ENCODE measurements at regions not wholly inside any gene's neighbourhood (a gene's known extent, or its start where the extent isn't known, plus 50 kb on each side); places are given as distances from the start of the nearest gene placed in this dataset.

DNA sequence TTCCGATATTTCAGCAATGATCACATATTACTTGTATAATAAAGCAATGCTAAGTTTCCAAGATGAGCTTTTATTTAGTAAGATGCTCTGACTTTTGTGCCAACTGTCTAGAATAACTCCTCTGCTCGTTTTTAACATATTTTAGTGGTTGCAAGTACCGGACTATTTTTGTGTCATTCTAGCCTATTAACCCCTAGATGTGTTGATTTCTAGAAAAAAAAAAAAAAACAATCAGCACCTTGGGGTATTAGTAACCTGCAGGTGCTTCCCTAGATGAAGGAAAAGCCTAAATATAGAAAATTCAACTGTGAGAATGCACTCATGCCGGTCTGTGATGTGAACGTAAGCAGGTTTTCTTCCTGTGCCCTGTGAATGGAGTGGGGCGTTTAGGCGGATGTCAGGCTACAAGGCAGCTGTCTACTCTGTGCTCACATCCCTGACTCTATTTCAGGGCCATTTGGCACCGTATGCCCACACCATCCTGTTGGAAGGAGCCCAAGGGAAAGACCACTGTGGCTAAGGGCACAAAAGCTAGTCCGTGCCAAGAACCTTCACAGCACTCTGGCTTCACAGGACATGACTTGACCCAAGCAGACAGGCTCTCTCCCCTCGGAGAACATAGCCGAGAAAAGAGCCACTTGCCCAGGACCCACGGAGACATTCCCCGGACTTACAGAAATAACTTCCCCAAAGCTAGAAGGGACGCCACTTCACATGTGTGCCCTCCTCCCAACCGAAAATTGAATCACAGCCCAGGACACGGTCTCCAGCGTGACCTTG, 60.9 kb upstream of the AGAP1 start:
- POLR2A ChIA-PET, result no interaction called here
- no peak overlapping the region for H3K27ac ChIP-seq (ENCODE audit: extremely low read depth, low read depth, low read length)
- H3K4me3 ChIP-seq (ENCODE audit: low read depth, low read length), result no peak overlapping the region
- no peaks in the 10 kb centered on the region; the same call in 1 of the 2 replicates for H3K9me3 ChIP-seq (ENCODE audit: control insufficient read depth, insufficient read depth, low read depth, low read length)
- no peak for TF ChIP-seq SCRT1 (tag by site-specific recombination; IDR thresholded peaks at IDR 0.05; ENCODE audit: borderline replicate concordance)
- TF ChIP-seq ZBTB26 (tag by site-specific recombination; optimal IDR thresholded peaks at IDR 0.05), result no peak
- no peak for TF ChIP-seq ZNF530 (tag by site-specific recombination; IDR thresholded peaks at IDR 0.05; ENCODE audit: low read depth)
- no peak for TF ChIP-seq ZNF645 (tag by site-specific recombination; IDR thresholded peaks at IDR 0.05)
- TF ChIP-seq ZNF654 (tag by site-specific recombination; IDR thresholded peaks at IDR 0.05; ENCODE audit: low read depth), result no peak
- TF ChIP-seq IKZF3 (tag by site-specific recombination; IDR thresholded peaks at IDR 0.05), result no peak
- TF ChIP-seq ZNF202 (tag by site-specific recombination; IDR thresholded peaks at IDR 0.05; ENCODE audit: borderline replicate concordance), result no peak
- TF ChIP-seq GLIS2 (tag by site-specific recombination; IDR thresholded peaks at IDR 0.05), result no peak
- no peak for TF ChIP-seq ZNF426 (tag by site-specific recombination; IDR thresholded peaks at IDR 0.05)
- TF ChIP-seq ZNF677 (tag by site-specific recombination; IDR thresholded peaks at IDR 0.05), result no peak
- H3K4me1 ChIP-seq (ENCODE audit: control insufficient read depth, insufficient read depth, low read length), result no peaks in the 10 kb centered on the region
- H3K36me3 ChIP-seq (ENCODE audit: control insufficient read depth in 2 of 2, insufficient read depth in 1 of 2, low read length in 2 of 2), result no peaks in the 10 kb centered on the region
- CTCF ChIA-PET, result interaction anchor here (0.6 to 1.4 kb wide), 6 partner anchors 119 to 1641 kb away, joined by 3 to 5 read pairs (median 4); no protein-coding TSS in a partner anchor

DNA sequence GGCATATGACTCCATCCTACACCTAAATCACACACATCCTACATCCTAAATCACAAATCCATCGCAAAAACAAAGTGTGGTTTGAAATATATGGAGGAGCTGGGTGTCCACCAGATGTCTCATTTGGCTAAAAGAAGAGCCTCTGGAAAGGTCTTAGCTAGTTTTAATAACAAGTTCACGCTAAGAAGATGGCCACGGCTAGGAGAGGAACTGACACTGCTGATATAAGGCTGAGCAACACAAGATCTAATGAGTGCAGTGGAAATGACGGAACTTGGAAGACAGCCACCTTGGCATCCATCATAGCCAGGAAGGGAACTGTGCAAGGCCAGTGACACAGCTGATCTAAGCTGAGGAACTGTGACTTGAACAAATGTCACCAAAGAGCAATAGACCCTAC, 60.0 kb upstream of the AGAP1 start:
- Histone ChIP-seq H3K36me3 (ENCODE audit: control insufficient read depth in 2 of 2, insufficient read depth in 1 of 2, low read length in 2 of 2) (no peaks in the 10 kb centered on the region), H3K4me1 (ENCODE audit: control insufficient read depth, insufficient read depth, low read length) (no peaks in the 10 kb centered on the region)

More for the DNA sequence above, 60.0 kb upstream of the AGAP1 start:
- Histone ChIP-seq H3K9me3 (ENCODE audit: control insufficient read depth, insufficient read depth, low read depth, low read length) (no peaks in the 10 kb centered on the region; the same call in 1 of the 2 replicates), H3K27ac (ENCODE audit: extremely low read depth, low read depth, low read length) (no peak overlapping the region), H3K4me3 (ENCODE audit: low read depth, low read length) (no peak overlapping the region)
- TF ChIP-seq ZNF610 (tag by site-specific recombination; IDR thresholded peaks at IDR 0.05; ENCODE audit: borderline replicate concordance) (no peak), ZNF596 (tag by site-specific recombination; IDR thresholded peaks at IDR 0.05) (no peak), ZNF184 (tag by site-specific recombination; IDR thresholded peaks at IDR 0.05) (no peak), ZNF140 (tag by site-specific recombination; IDR thresholded peaks at IDR 0.05) (no peak), ZNF830 (tag by site-specific recombination; IDR thresholded peaks at IDR 0.05; ENCODE audit: low read depth) (no peak), ZNF768 (tag by site-specific recombination; IDR thresholded peaks at IDR 0.05) (no peak), ZNF335 (tag by site-specific recombination; conservative IDR thresholded peaks at IDR 0.05) (no peak), ZNF148 (tag by site-specific recombination; IDR thresholded peaks at IDR 0.05; ENCODE audit: borderline replicate concordance) (no peak), ZNF626 (tag by site-specific recombination; IDR thresholded peaks at IDR 0.05) (no peak), ZBTB1 (tag by site-specific recombination; IDR thresholded peaks at IDR 0.05) (no peak), ZNF394 (tag by site-specific recombination; IDR thresholded peaks at IDR 0.05; ENCODE audit: borderline replicate concordance) (no peak), ZNF132 (tag by site-specific recombination; IDR thresholded peaks at IDR 0.05; ENCODE audit: borderline replicate concordance) (no peak), KLF10 (tag by site-specific recombination; IDR thresholded peaks at IDR 0.05) (no peak), ZNF549 (tag by site-specific recombination; IDR thresholded peaks at IDR 0.05) (no peak), ZNF600 (tag by site-specific recombination; IDR thresholded peaks at IDR 0.05) (no peak), ZNF174 (tag by site-specific recombination; IDR thresholded peaks at IDR 0.05) (no peak), ZNF280C (tag by site-specific recombination; IDR thresholded peaks at IDR 0.05) (no peak), ZNF544 (tag by site-specific recombination; IDR thresholded peaks at IDR 0.05) (no peak), ZNF660 (tag by site-specific recombination; IDR thresholded peaks at IDR 0.05) (no peak)
- ChIA-PET CTCF (interaction anchor here (0.5 to 1.4 kb wide), 4 partner anchors 118 to 1911 kb away, joined by 3 to 5 read pairs (median 4); no protein-coding TSS in a partner anchor), POLR2A (no interaction called here)

Data from HEK293 (cell line).